Adipocyte (in vitro differentiated cells): ENCODE measurements at regions not wholly inside any gene's neighbourhood (a gene's known extent, or its start where the extent isn't known, plus 50 kb on each side); places are given as distances from the start of the nearest gene placed in this dataset.
"Not testable (repeated sequence)": the region's sequence is repeated elsewhere in the genome, so short reads cannot be mapped to it uniquely, and the experiment has no call there.

Experiments used
- DNase-seq: peaks from one replicate; pipeline ENCODE4 v3.0.0-alpha.2; 2015; ENCODE audit warnings: low read depth
- H3K27me3 ChIP-seq: replicated peaks from 2 replicates; pipeline ENCODE4 v1.7.0; 2013; ENCODE audit warnings: mild to moderate bottlenecking, low read length, moderate library complexity; ENCODE audit not compliant: control insufficient read depth, insufficient read depth
- H3K36me3 ChIP-seq: 2 replicates; pipeline ENCODE4 v1.7.0; 2013; ENCODE audit warnings: low read length, mild to moderate bottlenecking, moderate library complexity; ENCODE audit not compliant: control insufficient read depth, insufficient read depth, severe bottlenecking
- H3K4me1 ChIP-seq: 2 replicates; pipeline ENCODE4 v1.7.0; 2013; ENCODE audit warnings: mild to moderate bottlenecking, low read length, moderate library complexity; ENCODE audit not compliant: control insufficient read depth, insufficient read depth
- H3K4me3 ChIP-seq: 2 replicates; pipeline ENCODE4 v1.7.0; 2013; ENCODE audit warnings: mild to moderate bottlenecking, low read length, moderate library complexity
- H3K9ac ChIP-seq: 2 replicates; pipeline ENCODE4 v1.7.0; 2013; ENCODE audit warnings: mild to moderate bottlenecking, low read length, moderate library complexity
- H3K9me3 ChIP-seq: 2 replicates; pipeline ENCODE4 v1.7.0; 2013; ENCODE audit warnings: mild to moderate bottlenecking, low read length, moderate library complexity; ENCODE audit not compliant: control insufficient read depth

DNA sequence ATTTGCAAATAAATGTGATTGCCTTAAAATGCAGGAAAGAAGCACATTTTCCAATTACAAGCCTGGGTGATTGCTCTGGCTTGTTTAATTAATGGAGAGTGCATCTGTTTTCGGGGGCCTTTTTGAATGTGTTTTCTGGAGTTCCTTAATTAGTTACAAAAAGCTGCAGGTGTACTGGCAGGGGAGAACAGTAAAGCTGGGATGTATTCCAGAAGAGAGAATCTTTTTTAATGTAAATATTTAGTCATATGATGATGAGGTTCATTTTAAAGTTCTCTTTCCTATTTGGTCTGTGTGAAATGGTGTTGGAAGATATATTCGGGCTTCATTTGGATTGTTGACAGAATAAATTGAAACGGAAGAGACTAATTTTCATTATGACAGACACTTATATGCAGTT, 70.9 kb upstream of the N4BP1 start:
- no peak overlapping the region for H3K4me3 ChIP-seq
- no peaks in the 10 kb centered on the region for H3K36me3 ChIP-seq
- H3K9ac ChIP-seq: no peak overlapping the region
- no peak for DNase-seq
- H3K27me3 ChIP-seq: peaks cover 5% of the 10 kb centered on the region
- peaks cover 3% of the 10 kb centered on the region for H3K9me3 ChIP-seq
- peaks cover 4% of the 10 kb centered on the region for H3K4me1 ChIP-seq

DNA sequence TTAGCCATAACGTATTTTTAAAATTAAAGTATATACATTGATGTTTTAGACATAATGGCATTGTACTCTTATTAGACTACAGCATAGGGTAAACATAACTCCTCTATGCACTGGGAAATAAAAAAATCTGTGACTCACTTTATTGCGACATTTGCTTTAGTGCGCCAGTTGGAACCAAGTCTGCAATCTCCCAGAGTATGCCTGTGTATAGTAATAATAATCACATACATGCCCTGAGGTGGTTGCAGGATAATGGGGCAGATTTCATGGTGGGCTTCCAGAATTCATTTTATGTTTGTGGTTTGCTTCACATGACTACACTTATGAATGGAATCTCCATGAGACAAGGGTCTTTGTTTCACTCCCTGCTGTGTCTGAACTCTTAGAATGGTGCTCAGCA, 66.9 kb upstream of the N4BP1 start:
- peaks cover 4% of the 10 kb centered on the region for H3K4me1 ChIP-seq
- H3K4me3 ChIP-seq: no peak overlapping the region
- H3K9me3 ChIP-seq: peaks cover 3% of the 10 kb centered on the region
- no peak overlapping the region for H3K9ac ChIP-seq
- DNase-seq: peak; percentile 65
- no peaks in the 10 kb centered on the region for H3K27me3 ChIP-seq
- no peaks in the 10 kb centered on the region for H3K36me3 ChIP-seq

DNA sequence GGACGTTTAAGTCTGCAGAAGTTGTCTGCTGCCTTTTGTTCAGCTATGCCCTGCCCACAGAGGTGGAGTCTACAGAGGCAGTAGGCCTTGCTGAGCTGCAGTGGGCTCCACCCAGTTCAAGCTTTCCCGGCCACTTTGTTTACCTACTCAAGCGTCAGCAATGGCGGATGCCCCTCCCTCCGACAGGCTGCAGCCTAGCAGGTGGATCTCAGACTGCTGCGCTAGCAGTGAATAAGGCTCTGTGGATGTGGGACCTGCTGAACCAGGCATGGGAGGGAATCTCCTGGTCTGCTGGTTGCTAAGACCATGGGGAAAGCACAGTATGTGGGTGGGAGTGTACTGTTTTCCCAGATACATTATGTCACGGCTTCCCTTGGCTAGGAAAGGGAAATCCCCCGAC, 58.2 kb upstream of the N4BP1 start:
- not testable (repeated sequence) for DNase-seq, H3K4me3 ChIP-seq, H3K4me1 ChIP-seq, H3K27me3 ChIP-seq, H3K9me3 ChIP-seq, H3K36me3 ChIP-seq, H3K9ac ChIP-seq

DNA sequence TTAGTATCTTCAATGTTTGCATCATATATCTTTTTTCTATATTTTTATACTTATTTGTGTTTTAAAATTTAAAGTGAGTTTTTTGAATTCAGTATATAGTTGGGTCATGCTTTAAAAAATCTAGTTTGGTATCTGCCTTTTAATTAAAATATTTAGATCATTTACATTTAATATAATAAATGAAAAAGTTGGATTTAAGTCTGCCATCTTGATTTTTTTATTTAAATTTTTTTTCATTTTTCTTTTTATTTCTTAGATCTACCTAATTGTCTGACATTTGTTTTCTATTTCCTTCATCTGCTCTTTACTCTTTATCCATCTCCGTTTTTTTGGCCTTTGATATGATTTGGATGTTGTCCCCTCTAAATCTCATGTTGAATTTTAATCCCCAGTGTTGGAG, 50.0 kb upstream of the N4BP1 start:
- Histone ChIP-seq H3K36me3 (no peaks in the 10 kb centered on the region), H3K4me1 (no peaks in the 10 kb centered on the region), H3K9me3 (peaks cover 16% of the 10 kb centered on the region), H3K27me3 (no peaks in the 10 kb centered on the region), H3K9ac (no peak overlapping the region), H3K4me3 (no peak overlapping the region)
- no peak for DNase-seq
